Mucosa of descending colon (tissue), 3 donors: ENCODE measurements at regions not wholly inside any gene's neighbourhood (a gene's known extent, or its start where the extent isn't known, plus 50 kb on each side); places are given as distances from the start of the nearest gene placed in this dataset.
"Not testable (repeated sequence)": the region's sequence is repeated elsewhere in the genome, so short reads cannot be mapped to it uniquely, and the experiment has no call there.

Source experiments
- ATAC-seq: fragments of 200-7000 bp; cut with Tn5 transposase; one replicate; pipeline ENCODE4 v1.9.1; 2020; ENCODE audit warnings: mild to moderate bottlenecking, moderate library complexity
- DNase-seq, 3 donors: peaks; one replicate each; pipeline ENCODE4 v3.0.0-alpha.2; 2020
- H3K36me3 ChIP-seq: fragments of 200-600 bp; one replicate; pipeline ENCODE4 v1.8.0; 2021; ENCODE audit warnings: low read depth, mild to moderate bottlenecking
- H3K4me1 ChIP-seq: fragments of 200-600 bp; one replicate; pipeline ENCODE4 v1.8.0; 2021; ENCODE audit warnings: low read depth, mild to moderate bottlenecking
- H3K4me3 ChIP-seq: fragments of 200-600 bp; one replicate; pipeline ENCODE4 v1.8.0; 2021; ENCODE audit warnings: mild to moderate bottlenecking
- H3K9me3 ChIP-seq: fragments of 200-600 bp; one replicate; pipeline ENCODE4 v1.8.0; 2021; ENCODE audit warnings: mild to moderate bottlenecking
- CTCF ChIP-seq: fragments of 200-600 bp; IDR thresholded peaks from one replicate; pipeline ENCODE4 v1.8.0; 2022; ENCODE audit warnings: antibody characterized with exemption, mild to moderate bottlenecking
- intact Hi-C, 2 donors: fragments of 100-400 bp; cut with DNase I in 1 of 2; cut with micrococcal nuclease in 1 of 2; formaldehyde crosslinking; loops; one replicate each; pipeline versions ENCODE4 v1.11.0 to v1.11.1; 2022; cut with DNase I, micrococcal nuclease
- donor health status: DM: no; HTN: no; CAD: no; lungs with moderate emphysema.
- donor health status: DM: no; HTN: no; CAD: no.
- donor health status: DM: no; HTN: yes; CAD: no.

- intact Hi-C loops = no loop called here
- Histone ChIP-seq H3K4me1 (no peaks in the 10 kb centered on the region), H3K36me3 (no peaks in the 10 kb centered on the region), H3K9me3 (no peaks in the 10 kb centered on the region), H3K4me3 (no peak overlapping the region)
- no peak for DNase-seq
- TF ChIP-seq CTCF = no peak
- no peak for ATAC-seq
These were observed 984.0 kb upstream of the SLC39A10 start for GRCh38 chr2:194672994-194673393.

GRCh38 chr2:194661431-194661830 lies 995.6 kb upstream of the SLC39A10 start:
- ATAC-seq (no peak), DNase-seq (no peak)
- no peak for TF ChIP-seq CTCF
- Histone ChIP-seq H3K4me1 (no peaks in the 10 kb centered on the region), H3K4me3 (no peak overlapping the region), H3K9me3 (no peaks in the 10 kb centered on the region), H3K36me3 (no peaks in the 10 kb centered on the region)
- intact Hi-C loops = no loop called here

GRCh38 chr2:194639057-194639456 lies 1018.0 kb upstream of the SLC39A10 start:
- H3K4me1 ChIP-seq, DNase-seq, intact Hi-C loops, ATAC-seq, H3K36me3 ChIP-seq, H3K4me3 ChIP-seq, H3K9me3 ChIP-seq: not testable (repeated sequence)

- TF ChIP-seq CTCF = no peak
- no peak for ATAC-seq
These were observed 1035.1 kb upstream of the SLC39A10 start for GRCh38 chr2:194621945-194622344.

GRCh38 chr2:194619366-194619765 lies 1037.7 kb upstream of the SLC39A10 start:
- TF ChIP-seq CTCF = no peak
- H3K36me3 ChIP-seq = no peaks in the 10 kb centered on the region
- H3K4me3 ChIP-seq = no peak overlapping the region
- H3K4me1 ChIP-seq = no peaks in the 10 kb centered on the region
- ATAC-seq (no peak), DNase-seq (no peak)
- no peaks in the 10 kb centered on the region for H3K9me3 ChIP-seq
- intact Hi-C loops = no loop called here

More at GRCh38 chr2:194621945-194622344, 1035.1 kb upstream of the SLC39A10 start:
- H3K9me3 ChIP-seq = no peaks in the 10 kb centered on the region
- H3K4me3 ChIP-seq = no peak overlapping the region
- DNase-seq = no peak
- H3K36me3 ChIP-seq = no peaks in the 10 kb centered on the region
- intact Hi-C loops = no loop called here
- H3K4me1 ChIP-seq = no peaks in the 10 kb centered on the region

- no peak for TF ChIP-seq CTCF
- no peak overlapping the region for H3K4me3 ChIP-seq
- ATAC-seq = no peak
- no peak for DNase-seq
- H3K9me3 ChIP-seq = no peaks in the 10 kb centered on the region
- no peaks in the 10 kb centered on the region for H3K36me3 ChIP-seq
- intact Hi-C loops = no loop called here
- H3K4me1 ChIP-seq = no peaks in the 10 kb centered on the region
These were observed 1038.6 kb upstream of the SLC39A10 start for GRCh38 chr2:194618432-194618831.
